Gastrocnemius medialis (tissue), 4 donors: ENCODE measurements at regions not wholly inside any gene's neighbourhood (a gene's known extent, or its start where the extent isn't known, plus 50 kb on each side); places are given as distances from the start of the nearest gene placed in this dataset.

Source experiments
- CTCF ChIP-seq, 5 experiments: fragments of 450-650 bp in 3 of 5; fragments of 200-600 bp in 2 of 5; sonication (generic) in 2 of 5; IDR thresholded peaks in 4 of 5; conservative IDR thresholded peaks in 1 of 5; 1 replicate in 4 of 5; 2 replicates in 1 of 5; pipeline ENCODE4 v1.5.1; 2016 to 2019; ENCODE audit warnings: antibody characterized with exemption in 5 of 5, mild to moderate bottlenecking in 3 of 5, moderate library complexity in 3 of 5
- POLR2A ChIP-seq, 2 donors: fragments of 450-650 bp; IDR thresholded peaks; one replicate each; pipeline ENCODE4 v1.6.1; 2017; ENCODE audit warnings: antibody characterized with exemption in 2 of 2, mild to moderate bottlenecking in 2 of 2, moderate library complexity in 2 of 2

DNA sequence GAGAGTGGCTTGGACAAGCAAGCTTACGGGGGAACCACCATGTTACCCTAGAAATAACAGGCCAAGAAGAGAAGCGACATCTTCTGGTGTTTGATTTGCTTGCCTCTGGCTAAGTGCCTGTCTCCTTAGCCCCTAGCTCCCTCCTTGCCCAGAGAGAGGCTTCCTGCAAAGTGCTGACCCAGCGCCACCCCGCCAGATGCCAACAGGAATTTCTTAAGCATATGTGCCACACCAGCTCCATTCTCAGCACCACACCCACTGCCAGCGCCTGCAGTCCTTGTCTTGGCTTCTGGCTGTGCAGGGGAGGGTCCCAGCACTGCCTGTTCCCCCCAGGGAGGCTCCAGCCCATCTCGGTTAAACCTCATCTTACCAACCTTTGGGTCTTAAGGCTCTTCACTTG, 74.2 kb upstream of the NCOR2 start:
- TF ChIP-seq CTCF (IDR thresholded peaks at IDR 0.05 in 4 of 5, conservative IDR thresholded peaks at IDR 0.05 in 1 of 5) (no peak), POLR2A (IDR thresholded peaks at IDR 0.05) (no peak)
